ENCODE measurements at regions not wholly inside any gene's neighbourhood (a gene's known extent, or its start where the extent isn't known, plus 50 kb on each side); places are given as distances from the start of the nearest gene placed in this dataset.

GRCh38 chr12:127178463-127178862, 1088.5 kb upstream of the TMEM132C start:
- DNase-seq (ENCODE audit: insufficient read length, low spot score): no peak
- TF ChIP-seq, protein P1, sequence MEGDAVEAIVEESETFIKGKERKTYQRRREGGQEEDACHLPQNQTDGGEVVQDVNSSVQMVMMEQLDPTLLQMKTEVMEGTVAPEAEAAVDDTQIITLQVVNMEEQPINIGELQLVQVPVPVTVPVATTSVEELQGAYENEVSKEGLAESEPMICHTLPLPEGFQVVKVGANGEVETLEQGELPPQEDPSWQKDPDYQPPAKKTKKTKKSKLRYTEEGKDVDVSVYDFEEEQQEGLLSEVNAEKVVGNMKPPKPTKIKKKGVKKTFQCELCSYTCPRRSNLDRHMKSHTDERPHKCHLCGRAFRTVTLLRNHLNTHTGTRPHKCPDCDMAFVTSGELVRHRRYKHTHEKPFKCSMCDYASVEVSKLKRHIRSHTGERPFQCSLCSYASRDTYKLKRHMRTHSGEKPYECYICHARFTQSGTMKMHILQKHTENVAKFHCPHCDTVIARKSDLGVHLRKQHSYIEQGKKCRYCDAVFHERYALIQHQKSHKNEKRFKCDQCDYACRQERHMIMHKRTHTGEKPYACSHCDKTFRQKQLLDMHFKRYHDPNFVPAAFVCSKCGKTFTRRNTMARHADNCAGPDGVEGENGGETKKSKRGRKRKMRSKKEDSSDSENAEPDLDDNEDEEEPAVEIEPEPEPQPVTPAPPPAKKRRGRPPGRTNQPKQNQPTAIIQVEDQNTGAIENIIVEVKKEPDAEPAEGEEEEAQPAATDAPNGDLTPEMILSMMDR (IDR thresholded peaks at IDR 0.05; ENCODE audit: insufficient read depth, missing control alignments): no peak
- FAIRE-seq: no peak

DNA sequence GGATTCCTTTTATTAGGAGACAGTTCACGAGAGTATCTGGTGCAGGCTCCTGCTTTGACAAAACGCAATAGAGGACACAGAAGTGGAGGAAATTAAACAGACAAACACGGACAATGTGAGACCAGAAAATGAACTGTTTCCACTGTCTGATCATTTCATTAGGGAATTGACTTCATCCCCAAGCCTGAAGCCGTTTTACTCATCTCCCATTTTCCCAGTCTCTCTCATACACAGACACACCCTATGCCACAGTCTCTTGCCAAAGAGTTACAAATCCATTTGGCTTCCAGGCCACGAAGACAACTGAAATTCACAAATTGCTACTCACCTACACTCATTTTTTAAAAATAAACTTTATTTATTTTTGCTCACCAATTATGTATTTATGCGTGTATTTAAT, 1087.8 kb upstream of the TMEM132C start:
- TF ChIP-seq, protein P1 (IDR thresholded peaks at IDR 0.05; ENCODE audit: insufficient read depth, missing control alignments): no peak
- FAIRE-seq (no peak), DNase-seq (ENCODE audit: insufficient read length, low spot score) (no peak)

DNA sequence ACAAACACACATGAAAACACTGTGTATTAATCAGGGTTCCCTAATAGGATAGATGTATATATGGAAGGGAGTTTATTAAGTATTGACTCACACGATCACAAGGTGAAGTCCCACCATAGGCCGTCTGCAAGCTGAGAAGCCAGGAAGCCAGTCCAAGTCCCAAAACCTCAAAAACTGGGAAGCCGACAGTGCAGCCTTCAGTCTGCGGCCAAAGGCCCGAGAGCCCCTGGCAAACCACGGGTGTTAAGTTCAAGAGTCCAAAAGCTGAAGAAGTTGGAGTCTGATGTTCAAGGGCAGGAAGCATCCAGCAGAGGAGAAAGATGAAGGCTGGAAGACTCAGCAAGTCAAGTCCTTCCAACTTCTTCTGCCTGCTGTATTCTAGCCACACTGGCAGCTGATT, 1085.0 kb upstream of the TMEM132C start:
- TF ChIP-seq, protein P1 (IDR thresholded peaks at IDR 0.05; ENCODE audit: insufficient read depth, missing control alignments): no peak
- FAIRE-seq: no peak
- DNase-seq (ENCODE audit: insufficient read length, low spot score): no peak

DNA sequence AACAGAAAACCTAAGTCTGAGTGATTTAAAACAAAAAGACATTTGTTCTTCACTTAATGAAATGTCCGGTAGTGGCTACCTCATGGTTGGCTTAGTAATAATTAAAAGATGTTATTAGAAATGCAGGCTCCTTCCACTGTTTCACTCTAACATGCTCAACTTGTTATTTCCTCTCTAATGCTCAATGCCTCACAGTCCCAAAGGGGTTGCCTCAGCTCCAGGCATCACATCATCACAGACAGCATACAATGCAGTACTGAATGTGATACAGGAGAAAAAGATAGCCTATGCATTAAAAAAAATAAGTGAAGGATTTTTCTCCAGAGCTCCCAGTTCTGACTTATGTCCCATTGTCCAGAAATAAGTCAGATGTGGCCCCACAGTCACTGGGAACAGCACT, 1077.0 kb upstream of the TMEM132C start:
- TF ChIP-seq, protein P1 (IDR thresholded peaks at IDR 0.05; ENCODE audit: insufficient read depth, missing control alignments): no peak

GRCh38 chr12:127191129-127191528, 1075.8 kb upstream of the TMEM132C start:
- TF ChIP-seq, protein P1 (IDR thresholded peaks at IDR 0.05; ENCODE audit: insufficient read depth, missing control alignments): no peak
- DNase-seq (ENCODE audit: insufficient read length, low spot score) (no peak), FAIRE-seq (no peak)

More for the DNA sequence above, 1077.0 kb upstream of the TMEM132C start:
- FAIRE-seq: no peak
- no peak for DNase-seq (ENCODE audit: insufficient read length, low spot score)

DNA sequence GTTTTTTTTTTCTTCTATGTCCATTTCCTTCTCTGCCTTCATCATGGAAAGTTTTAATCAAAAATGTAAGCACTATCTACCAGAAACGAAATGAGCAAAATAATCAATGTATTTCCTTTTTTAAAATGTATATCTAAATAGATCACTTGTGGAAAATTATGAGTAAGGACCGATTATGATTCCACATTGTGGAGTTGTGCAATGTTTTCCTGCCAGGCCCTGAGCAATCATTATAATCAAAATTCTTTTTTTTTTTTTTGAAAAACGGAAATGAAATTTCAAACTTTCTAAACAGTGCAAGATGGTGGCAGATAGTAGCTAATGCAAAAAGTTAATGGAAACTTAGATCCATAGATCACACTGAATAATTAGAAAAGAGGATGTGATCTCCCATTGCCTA, 1074.6 kb upstream of the TMEM132C start:
- DNase-seq (ENCODE audit: insufficient read length, low spot score): no peak
- no peak for FAIRE-seq
- TF ChIP-seq, protein P1 (IDR thresholded peaks at IDR 0.05; ENCODE audit: insufficient read depth, missing control alignments): no peak

DNA sequence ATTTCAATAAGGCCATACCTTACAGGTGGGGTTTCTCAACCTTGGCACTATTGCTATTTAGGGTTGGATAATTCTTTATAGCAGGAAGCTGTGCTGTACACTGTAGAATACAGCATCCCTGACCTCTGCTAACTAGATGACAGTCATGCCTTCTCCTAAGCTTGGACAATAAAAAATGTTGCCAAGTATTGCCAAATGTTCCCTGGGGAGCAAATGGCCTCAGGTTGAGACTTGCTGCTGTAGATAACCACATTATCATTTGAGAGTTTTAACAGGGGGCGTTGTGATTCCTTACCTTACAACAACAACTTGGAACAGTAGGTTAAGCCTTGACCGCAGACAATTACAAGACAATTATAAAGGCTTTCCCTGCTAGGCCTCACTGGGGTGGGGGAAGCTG, 1073.6 kb upstream of the TMEM132C start:
- FAIRE-seq: no peak
- TF ChIP-seq, protein P1 (IDR thresholded peaks at IDR 0.05; ENCODE audit: insufficient read depth, missing control alignments): no peak
- DNase-seq (ENCODE audit: insufficient read length, low spot score): no peak
